ENCODE measurements at regions not wholly inside any gene's neighbourhood (a gene's known extent, or its start where the extent isn't known, plus 50 kb on each side); places are given as distances from the start of the nearest gene placed in this dataset.

- TF ChIP-seq CTCF (IDR thresholded peaks at IDR 0.05; ENCODE audit: low read length) (no peak), EZH2 (optimal IDR thresholded peaks at IDR 0.05; ENCODE audit: low read depth, low read length) (no peak), EZH2phosphoT487 (IDR thresholded peaks at IDR 0.05; ENCODE audit: low read length) (no peak)
These were observed 877.8 kb upstream of the ATXN7L3B start for GRCh38 chr12:73659802-73660201.

Measured in MM.1S (cell line).